ENCODE measurements at regions not wholly inside any gene's neighbourhood (a gene's known extent, or its start where the extent isn't known, plus 50 kb on each side); places are given as distances from the start of the nearest gene placed in this dataset.

- no peak for TF ChIP-seq SRF (IDR thresholded peaks at IDR 0.05; ENCODE audit: low read depth in 2 of 2, low read length in 2 of 2)
- TF ChIP-seq KLF5 (IDR thresholded peaks at IDR 0.05; ENCODE audit: partially characterized antibody), result no peak
- TF ChIP-seq CHD4 (IDR thresholded peaks at IDR 0.05), result no peak
- TF ChIP-seq NFIC (IDR thresholded peaks at IDR 0.05; ENCODE audit: low read depth, low read length), result no peak
- no peak for TF ChIP-seq ELK1 (IDR thresholded peaks at IDR 0.05; ENCODE audit: low read depth, low read length)
- TF ChIP-seq, protein P1, sequence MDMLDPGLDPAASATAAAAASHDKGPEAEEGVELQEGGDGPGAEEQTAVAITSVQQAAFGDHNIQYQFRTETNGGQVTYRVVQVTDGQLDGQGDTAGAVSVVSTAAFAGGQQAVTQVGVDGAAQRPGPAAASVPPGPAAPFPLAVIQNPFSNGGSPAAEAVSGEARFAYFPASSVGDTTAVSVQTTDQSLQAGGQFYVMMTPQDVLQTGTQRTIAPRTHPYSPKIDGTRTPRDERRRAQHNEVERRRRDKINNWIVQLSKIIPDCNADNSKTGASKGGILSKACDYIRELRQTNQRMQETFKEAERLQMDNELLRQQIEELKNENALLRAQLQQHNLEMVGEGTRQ (IDR thresholded peaks at IDR 0.05; ENCODE audit: borderline replicate concordance, low read depth, low read length), result no peak
- TF ChIP-seq, protein P2, sequence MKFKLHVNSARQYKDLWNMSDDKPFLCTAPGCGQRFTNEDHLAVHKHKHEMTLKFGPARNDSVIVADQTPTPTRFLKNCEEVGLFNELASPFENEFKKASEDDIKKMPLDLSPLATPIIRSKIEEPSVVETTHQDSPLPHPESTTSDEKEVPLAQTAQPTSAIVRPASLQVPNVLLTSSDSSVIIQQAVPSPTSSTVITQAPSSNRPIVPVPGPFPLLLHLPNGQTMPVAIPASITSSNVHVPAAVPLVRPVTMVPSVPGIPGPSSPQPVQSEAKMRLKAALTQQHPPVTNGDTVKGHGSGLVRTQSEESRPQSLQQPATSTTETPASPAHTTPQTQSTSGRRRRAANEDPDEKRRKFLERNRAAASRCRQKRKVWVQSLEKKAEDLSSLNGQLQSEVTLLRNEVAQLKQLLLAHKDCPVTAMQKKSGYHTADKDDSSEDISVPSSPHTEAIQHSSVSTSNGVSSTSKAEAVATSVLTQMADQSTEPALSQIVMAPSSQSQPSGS (IDR thresholded peaks at IDR 0.05; ENCODE audit: low read length), result no peak
- no peak for TF ChIP-seq IRF4 (IDR thresholded peaks at IDR 0.05; ENCODE audit: low read depth, low read length)
- no peak for TF ChIP-seq EED (IDR thresholded peaks at IDR 0.05; ENCODE audit: low read depth)
- TF ChIP-seq JUNB (IDR thresholded peaks at IDR 0.05), result no peak
- TF ChIP-seq NR2F1 (conservative IDR thresholded peaks at IDR 0.05), result peak; percentile 73
- no peak for TF ChIP-seq ZNF207 (IDR thresholded peaks at IDR 0.05; ENCODE audit: borderline replicate concordance)
- TF ChIP-seq, protein P3, sequence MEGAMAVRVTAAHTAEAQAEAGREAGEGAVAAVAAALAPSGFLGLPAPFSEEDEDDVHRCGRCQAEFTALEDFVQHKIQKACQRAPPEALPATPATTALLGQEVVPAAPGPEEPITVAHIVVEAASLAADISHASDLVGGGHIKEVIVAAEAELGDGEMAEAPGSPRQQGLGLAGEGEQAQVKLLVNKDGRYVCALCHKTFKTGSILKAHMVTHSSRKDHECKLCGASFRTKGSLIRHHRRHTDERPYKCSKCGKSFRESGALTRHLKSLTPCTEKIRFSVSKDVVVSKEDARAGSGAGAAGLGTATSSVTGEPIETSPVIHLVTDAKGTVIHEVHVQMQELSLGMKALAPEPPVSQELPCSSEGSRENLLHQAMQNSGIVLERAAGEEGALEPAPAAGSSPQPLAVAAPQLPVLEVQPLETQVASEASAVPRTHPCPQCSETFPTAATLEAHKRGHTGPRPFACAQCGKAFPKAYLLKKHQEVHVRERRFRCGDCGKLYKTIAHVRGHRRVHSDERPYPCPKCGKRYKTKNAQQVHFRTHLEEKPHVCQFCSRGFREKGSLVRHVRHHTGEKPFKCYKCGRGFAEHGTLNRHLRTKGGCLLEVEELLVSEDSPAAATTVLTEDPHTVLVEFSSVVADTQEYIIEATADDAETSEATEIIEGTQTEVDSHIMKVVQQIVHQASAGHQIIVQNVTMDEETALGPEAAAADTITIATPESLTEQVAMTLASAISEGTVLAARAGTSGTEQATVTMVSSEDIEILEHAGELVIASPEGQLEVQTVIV (IDR thresholded peaks at IDR 0.05; ENCODE audit: borderline replicate concordance, partially characterized antibody), result no peak
- no peak for TF ChIP-seq BHLHE40 (IDR thresholded peaks at IDR 0.05; ENCODE audit: borderline replicate concordance in 1 of 2, low read depth in 2 of 2, low read length in 1 of 2)
- TF ChIP-seq, protein P4, sequence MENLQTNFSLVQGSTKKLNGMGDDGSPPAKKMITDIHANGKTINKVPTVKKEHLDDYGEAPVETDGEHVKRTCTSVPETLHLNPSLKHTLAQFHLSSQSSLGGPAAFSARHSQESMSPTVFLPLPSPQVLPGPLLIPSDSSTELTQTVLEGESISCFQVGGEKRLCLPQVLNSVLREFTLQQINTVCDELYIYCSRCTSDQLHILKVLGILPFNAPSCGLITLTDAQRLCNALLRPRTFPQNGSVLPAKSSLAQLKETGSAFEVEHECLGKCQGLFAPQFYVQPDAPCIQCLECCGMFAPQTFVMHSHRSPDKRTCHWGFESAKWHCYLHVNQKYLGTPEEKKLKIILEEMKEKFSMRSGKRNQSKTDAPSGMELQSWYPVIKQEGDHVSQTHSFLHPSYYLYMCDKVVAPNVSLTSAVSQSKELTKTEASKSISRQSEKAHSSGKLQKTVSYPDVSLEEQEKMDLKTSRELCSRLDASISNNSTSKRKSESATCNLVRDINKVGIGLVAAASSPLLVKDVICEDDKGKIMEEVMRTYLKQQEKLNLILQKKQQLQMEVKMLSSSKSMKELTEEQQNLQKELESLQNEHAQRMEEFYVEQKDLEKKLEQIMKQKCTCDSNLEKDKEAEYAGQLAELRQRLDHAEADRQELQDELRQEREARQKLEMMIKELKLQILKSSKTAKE (IDR thresholded peaks at IDR 0.05; ENCODE audit: low read depth, poor library complexity, severe bottlenecking), result no peak
- no peak for TF ChIP-seq RELA (IDR thresholded peaks at IDR 0.05; ENCODE audit: borderline replicate concordance, partially characterized antibody)
These were observed 920.1 kb upstream of the TENM3 start (continued) for GRCh38 chr4:181323061-181323460.

Measured in GM12878 (cell line).